ENCODE measurements at regions not wholly inside any gene's neighbourhood (a gene's known extent, or its start where the extent isn't known, plus 50 kb on each side); places are given as distances from the start of the nearest gene placed in this dataset.

GRCh38 chr10:83425306-83425705 lies 714.0 kb upstream of the GHITM start:
- no peaks in the 10 kb centered on the region for H3K36me3 ChIP-seq (ENCODE audit: low read depth)
- H3K4me3 ChIP-seq, result no peak overlapping the region
- intact Hi-C loops (cut with micrococcal nuclease; ENCODE audit: unreplicated experiment), result no loop called here
- ChIA-PET POLR2A (ENCODE audit: unreplicated experiment) (no interaction called here), CTCF (no interaction called here)
- H3F3A ChIP-seq (ENCODE audit: insufficient read depth, low read depth), result no peaks in the 10 kb centered on the region
- no peak overlapping the region for H3K27ac ChIP-seq
- no TSS peak for BruUV-seq (replicated peaks)
- no peaks in the 10 kb centered on the region for H3K79me2 ChIP-seq (ENCODE audit: low read depth)
- H3K4me1 ChIP-seq (replicated peaks; ENCODE audit: insufficient read depth), result no peaks in the 10 kb centered on the region
- H4K20me1 ChIP-seq (ENCODE audit: insufficient read depth), result no peaks in the 10 kb centered on the region
- no peak for TF ChIP-seq CTCF (conservative IDR thresholded peaks at IDR 0.05)
- TF ChIP-seq EZH2 (IDR thresholded peaks at IDR 0.05; ENCODE audit: low read depth), result no peak
- H2AFZ ChIP-seq, result no peak overlapping the region
- no peak overlapping the region for H3K4me2 ChIP-seq
- H3K9me3 ChIP-seq (ENCODE audit: insufficient read depth, low read depth), result no peaks in the 10 kb centered on the region
- no peaks in the 10 kb centered on the region for H3K27me3 ChIP-seq (ENCODE audit: insufficient read depth, low read depth)
- DNase-seq, result no peak
- H3K9me2 ChIP-seq (ENCODE audit: insufficient read depth), result no peaks in the 10 kb centered on the region

GRCh38 chr10:83427101-83427500 lies 712.2 kb upstream of the GHITM start:
- no peaks in the 10 kb centered on the region for H3F3A ChIP-seq (ENCODE audit: insufficient read depth, low read depth)
- no peak overlapping the region for H3K27ac ChIP-seq
- H3K79me2 ChIP-seq (ENCODE audit: low read depth), result no peaks in the 10 kb centered on the region
- H3K9me2 ChIP-seq (ENCODE audit: insufficient read depth), result no peaks in the 10 kb centered on the region
- no peak for DNase-seq
- CTCF ChIA-PET, result no interaction called here
- no peaks in the 10 kb centered on the region for H3K27me3 ChIP-seq (ENCODE audit: insufficient read depth, low read depth)
- no peak overlapping the region for H3K4me2 ChIP-seq
- H3K9me3 ChIP-seq (ENCODE audit: insufficient read depth, low read depth), result no peaks in the 10 kb centered on the region
- H3K4me1 ChIP-seq (replicated peaks; ENCODE audit: insufficient read depth), result no peaks in the 10 kb centered on the region
- TF ChIP-seq EZH2 (IDR thresholded peaks at IDR 0.05; ENCODE audit: low read depth) (no peak), CTCF (conservative IDR thresholded peaks at IDR 0.05) (no peak)
- H3K4me3 ChIP-seq, result no peak overlapping the region
- no peak overlapping the region for H2AFZ ChIP-seq
- no peaks in the 10 kb centered on the region for H4K20me1 ChIP-seq (ENCODE audit: insufficient read depth)
- intact Hi-C loops (cut with micrococcal nuclease; ENCODE audit: unreplicated experiment), result no loop called here
- POLR2A ChIA-PET (ENCODE audit: unreplicated experiment), result no interaction called here
- no peaks in the 10 kb centered on the region for H3K36me3 ChIP-seq (ENCODE audit: low read depth)
- no TSS peak for BruUV-seq (replicated peaks)

- Histone ChIP-seq H3K36me3 (ENCODE audit: low read depth) (no peaks in the 10 kb centered on the region), H3K9me3 (ENCODE audit: insufficient read depth, low read depth) (no peaks in the 10 kb centered on the region), H3K9me2 (ENCODE audit: insufficient read depth) (no peaks in the 10 kb centered on the region), H3K4me1 (replicated peaks; ENCODE audit: insufficient read depth) (no peaks in the 10 kb centered on the region), H3F3A (ENCODE audit: insufficient read depth, low read depth) (no peaks in the 10 kb centered on the region), H4K20me1 (ENCODE audit: insufficient read depth) (no peaks in the 10 kb centered on the region), H2AFZ (no peak overlapping the region), H3K79me2 (ENCODE audit: low read depth) (no peaks in the 10 kb centered on the region), H3K4me2 (no peak overlapping the region), H3K4me3 (no peak overlapping the region), H3K27me3 (ENCODE audit: insufficient read depth, low read depth) (no peaks in the 10 kb centered on the region), H3K27ac (no peak overlapping the region)
- CTCF ChIA-PET, result no interaction called here
- no peak for TF ChIP-seq EZH2 (IDR thresholded peaks at IDR 0.05; ENCODE audit: low read depth)
- TF ChIP-seq CTCF (conservative IDR thresholded peaks at IDR 0.05), result no peak
- POLR2A ChIA-PET (ENCODE audit: unreplicated experiment), result no interaction called here
- intact Hi-C loops (cut with micrococcal nuclease; ENCODE audit: unreplicated experiment), result no loop called here
- DNase-seq, result no peak
- BruUV-seq (replicated peaks), result no TSS peak
These were observed 706.9 kb upstream of the GHITM start for GRCh38 chr10:83432261-83433045.
